IPS-NIHi7 (cell line): ENCODE measurements at regions not wholly inside any gene's neighbourhood (a gene's known extent, or its start where the extent isn't known, plus 50 kb on each side); places are given as distances from the start of the nearest gene placed in this dataset.
A peak's percentile ranks its signal among the peaks of the same experiment; 100 is the strongest.

Experiments used
- DNase-seq: peaks from one replicate; pipeline ENCODE4 v3.0.0; 2012; ENCODE audit warnings: mixed read lengths; ENCODE audit errors: extremely low spot score

DNA sequence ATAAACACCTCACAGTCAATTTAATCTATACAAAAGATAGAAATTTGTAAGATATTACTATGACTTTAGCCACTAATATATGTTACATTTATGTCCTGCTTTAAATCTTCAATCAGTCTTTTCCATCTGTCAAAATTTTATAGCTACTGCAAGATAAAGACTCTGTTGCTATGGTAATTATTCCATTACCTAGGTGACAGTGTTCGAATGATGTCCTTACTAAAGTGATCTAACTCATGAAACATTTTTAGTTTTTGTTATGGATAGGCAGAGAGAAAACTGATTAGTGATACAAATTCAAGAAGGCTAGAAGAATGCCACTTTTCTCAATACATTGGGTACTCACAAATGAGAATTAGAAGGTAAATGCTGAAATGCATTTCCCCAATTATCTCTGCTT is 359.9 kb upstream of the FSHR start:
- DNase-seq = no peak

DNA sequence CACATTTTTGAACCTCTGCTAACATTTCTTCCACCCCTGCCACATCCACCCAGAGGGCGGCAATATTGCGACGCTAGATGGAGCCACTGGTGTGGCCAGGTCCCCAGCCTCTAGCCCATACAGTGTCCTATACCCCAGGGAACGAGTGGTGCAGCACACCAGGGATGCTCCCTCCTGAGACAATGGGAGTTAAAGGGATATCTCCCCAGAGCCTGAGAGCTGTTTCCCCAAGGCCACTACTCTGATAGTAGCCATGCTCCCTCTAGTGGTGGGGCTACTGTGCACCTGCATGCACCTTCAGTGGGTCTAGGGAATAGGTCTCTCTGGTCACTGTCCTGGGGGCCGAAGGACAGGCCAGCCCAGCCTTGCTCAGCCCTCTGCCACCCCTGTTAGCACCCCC is 336.4 kb upstream of the FSHR start:
- DNase-seq = peak; percentile 83

DNA sequence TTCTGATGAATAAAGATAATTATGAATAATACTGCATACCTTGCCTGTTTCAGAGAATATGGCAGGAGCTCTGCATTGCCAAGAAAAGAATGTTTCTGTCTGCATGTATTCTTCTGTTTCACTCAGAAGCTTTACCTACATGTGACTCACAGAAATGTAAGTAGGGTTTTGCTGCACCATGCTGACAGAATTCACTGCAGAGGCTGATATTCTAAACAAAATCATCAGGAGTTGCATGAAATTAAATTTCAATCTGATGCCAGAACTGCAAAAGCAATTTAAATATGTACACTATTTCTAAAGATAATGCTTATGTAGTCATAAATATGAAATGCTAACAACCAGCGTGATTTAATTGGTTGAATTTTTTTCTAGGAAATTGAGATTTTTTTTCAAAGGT is 332.8 kb upstream of the FSHR start:
- DNase-seq = no peak

DNA sequence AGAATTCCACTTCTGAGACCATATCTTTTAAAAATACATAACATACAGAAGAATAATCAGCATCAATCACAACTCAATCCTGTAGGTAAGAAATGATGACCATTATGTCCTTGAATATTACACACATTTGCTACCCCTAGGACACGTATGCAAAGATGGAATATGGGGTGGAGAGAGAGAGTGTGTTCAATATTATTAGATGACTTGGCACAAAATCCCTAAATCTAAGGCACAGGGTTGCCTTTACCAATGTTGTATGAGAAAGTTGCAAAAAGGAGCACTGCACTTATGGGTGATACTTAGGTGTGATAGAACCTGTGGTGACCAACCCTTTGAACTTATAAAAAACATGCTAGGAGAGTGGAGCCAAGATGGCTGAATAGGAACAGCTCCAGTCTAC is 326.2 kb upstream of the FSHR start:
- no peak for DNase-seq

DNA sequence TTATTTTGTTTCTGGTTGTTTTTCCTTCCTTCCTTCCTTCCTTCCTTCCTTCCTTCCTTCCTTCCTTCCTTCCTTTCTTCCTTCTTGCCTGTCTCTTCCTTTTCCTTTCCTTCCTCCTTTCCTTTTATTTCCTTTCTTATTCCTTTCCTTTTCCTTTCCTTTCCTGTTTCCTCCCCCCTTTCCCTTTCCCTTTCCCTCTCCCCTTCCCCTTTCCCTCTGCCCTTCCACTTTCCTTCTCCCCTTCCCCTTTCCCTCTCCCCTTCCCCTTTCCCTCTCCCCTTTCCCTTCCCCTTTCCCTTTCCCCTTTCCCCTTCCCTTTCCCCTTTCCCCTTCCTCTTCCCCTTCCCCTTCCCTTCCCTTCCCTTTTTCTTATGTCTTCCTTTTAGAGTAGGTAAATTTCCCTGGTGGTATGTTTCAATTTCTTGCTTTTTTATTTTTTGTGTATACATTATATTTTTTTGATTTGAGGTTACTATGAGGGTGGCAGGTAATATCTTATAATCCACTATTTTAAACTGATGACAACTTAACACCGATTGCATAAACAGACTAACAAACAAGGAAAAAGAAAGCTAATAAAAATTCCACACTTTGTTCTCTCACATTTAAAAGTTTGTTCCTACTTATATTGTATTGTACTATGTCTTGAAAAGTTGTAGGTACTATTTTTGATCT is 311.0 kb upstream of the FSHR start:
- no peak for DNase-seq

DNA sequence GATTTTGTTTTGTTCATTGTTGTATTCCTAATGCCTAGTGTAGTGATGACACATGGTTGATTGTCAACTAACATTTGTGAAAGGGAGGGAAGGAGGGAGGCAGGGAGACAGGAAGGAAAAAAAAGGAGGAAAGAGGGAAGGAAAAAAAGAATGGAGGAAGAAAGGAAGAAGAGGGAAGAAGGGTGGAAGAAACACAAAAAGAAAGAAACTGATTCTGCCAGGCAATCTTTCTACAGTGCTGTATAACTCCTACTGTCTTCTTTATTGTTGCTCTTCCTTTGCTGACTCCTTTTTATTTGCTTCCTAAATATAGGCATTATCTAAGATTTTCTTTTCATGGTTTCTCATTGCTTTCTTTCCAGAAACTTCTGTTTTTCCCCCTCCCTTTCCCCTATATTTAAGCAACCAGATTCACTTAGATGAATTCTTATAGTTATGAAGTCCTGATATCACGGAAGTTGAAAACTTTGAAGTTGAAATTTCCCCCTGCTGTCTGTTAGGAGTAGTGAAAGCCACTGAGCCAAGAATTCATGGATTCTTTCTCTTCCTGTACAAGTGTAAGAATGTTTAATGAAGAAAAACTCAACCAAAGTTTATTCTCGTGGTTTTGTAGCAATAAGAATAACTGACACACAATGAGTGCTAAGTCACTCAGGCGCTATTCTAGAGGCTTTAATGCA is 305.1 kb upstream of the FSHR start:
- no peak for DNase-seq

DNA sequence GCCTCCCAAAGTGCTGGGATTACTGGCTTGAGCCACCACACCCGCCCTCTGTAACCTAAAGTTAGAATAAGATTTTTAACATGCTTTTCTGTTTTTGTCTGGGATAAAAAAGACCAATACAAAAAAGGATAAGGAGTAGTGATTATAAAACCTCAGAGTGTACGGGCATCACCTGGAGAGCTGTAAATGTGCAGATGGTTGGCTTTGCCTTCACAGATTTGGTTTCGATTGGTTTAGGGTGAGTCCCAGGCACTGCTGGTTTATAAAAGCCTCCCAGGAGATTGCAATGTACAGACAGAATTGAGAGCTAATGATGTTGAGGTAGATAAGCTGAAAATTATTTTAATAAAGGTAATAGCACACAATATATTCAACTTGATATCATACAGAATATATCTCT is 289.7 kb upstream of the FSHR start:
- no peak for DNase-seq

DNA sequence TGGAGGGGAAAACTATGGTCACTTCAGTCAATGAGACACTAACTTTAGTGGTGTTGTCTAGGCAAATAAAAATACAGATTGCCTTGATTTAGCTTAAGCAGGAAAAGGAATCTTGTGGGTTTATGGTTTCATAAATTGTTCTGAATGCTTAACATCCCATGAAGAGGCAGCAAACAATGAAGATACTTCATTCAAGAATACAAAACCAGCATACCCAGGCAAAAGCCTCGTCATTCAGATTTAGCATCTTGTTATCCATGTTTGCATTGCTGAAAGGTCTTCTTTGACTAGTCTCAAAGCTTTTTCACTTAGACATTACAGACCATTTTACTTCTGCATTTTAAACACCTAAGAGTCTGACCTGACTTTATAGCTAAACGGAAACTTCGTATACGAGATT is 272.7 kb upstream of the FSHR start:
- no peak for DNase-seq

DNA sequence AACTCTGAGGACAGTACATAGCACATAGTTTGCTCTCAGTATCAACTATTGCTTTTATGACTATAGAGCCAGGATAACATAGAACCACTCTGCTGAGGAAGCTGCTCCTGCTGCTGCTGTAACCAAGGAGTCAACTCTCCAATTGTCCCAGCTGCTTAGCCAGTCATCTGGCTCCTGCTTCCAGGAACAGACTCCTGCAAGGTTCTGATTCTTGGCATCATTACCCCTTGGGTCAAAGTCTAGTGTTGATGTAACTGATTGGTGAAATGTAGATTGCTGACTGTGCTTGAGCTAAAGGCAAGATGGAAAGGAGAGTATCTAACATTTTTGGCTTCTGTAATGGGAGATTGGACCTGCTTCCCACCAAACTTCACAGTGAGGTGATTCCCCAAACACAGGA is 261.9 kb upstream of the FSHR start:
- no peak for DNase-seq

DNA sequence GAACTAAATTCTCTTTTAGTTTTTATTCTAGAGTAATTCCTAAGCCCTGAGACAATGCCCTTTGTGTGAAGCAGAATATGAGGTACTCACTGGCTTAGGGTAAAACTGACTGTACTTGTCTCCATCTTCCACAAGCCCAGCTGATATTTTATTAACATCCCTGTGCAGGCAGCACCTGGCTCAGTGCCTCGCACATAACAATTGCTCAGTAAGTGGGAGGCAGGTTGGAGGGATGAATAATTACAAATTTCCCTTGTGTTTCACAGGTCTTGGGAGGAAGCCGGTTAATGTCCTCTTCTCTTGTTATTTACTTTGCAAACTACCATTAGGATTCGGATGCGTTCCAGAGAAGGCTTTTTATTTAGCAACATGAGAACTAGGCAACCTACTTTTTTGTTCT is 249.8 kb upstream of the FSHR start:
- no peak for DNase-seq

DNA sequence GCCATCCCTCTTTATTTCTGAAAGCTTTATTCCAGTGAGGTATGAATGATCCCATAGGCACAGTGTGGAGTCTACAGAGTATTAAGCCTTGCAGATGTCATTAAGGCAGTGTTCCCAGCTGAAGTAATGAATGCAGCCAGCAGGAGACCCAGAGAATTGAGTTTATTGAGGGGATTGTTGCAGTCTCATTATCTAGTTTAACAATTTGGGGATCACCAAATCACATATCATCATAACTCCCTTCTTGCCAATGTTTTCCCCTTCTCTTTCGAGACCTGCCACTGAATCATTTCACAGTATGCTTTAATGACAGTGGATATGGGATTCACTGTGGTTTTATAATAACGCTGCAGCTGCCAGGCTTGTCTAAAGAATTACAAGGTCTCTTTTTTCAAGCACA is 249.3 kb upstream of the FSHR start:
- DNase-seq = no peak

DNA sequence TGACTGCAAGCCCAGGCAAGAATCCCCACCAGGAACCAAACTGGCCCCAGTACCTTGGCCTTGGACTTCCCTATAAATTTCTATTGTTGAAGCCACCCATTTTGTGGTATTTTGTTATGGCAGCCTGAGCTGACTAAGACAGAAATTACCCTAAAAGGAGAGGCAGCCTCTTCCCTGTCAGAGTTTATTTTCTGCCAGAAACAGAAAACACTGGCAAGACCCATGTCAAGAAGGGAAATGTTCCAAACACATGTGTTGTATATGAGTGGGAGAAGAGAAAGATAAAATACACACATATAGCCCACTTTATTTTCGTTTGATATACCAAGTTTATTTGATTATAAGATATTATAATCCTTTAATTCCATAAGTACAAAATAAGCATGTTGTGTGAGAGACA is 225.1 kb upstream of the FSHR start:
- DNase-seq = no peak

DNA sequence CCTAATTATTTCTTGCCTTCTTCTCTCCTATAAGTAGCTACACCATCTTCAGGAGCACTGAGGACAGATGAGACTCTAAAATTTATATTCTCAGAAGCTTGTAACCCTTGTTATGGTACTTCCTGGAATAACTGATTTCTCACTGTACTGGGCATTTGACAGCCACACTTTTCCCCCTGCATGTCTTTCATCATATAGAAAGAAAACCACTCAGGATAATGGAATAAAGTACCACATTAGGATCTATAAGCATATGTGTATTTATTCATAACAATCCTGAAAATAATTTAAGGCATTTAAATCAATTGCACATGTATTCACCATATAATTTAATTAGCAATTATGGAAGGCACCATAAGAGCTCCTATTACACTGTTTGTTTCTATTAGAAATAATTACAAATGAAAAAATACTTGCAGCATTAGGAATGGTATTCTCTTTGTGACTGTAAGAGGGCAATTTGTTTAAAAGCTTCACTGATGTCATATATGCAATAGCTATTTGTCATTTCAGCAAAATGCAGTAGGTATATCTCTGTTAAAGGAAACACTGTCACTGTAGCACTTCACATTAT is 216.9 kb upstream of the FSHR start:
- DNase-seq = no peak

DNA sequence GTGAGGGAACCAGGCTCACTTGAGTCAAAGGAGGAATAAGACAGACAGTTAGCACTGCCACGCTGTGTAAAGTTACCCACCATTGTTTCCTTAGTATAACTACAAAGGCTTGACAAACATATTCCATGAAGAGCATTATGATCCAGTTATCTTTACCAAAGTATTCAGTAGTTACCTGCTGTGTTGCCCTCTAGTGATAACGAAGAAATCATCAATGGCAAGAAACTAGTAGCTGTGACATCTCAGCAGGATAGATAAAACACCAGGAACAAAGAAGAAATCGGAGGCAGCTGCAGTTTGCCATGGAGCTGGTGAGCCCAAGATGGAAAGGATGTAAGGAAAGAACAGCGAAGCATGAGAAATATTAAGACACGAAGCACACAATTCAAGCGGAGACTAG is 215.3 kb upstream of the FSHR start:
- no peak for DNase-seq

DNA sequence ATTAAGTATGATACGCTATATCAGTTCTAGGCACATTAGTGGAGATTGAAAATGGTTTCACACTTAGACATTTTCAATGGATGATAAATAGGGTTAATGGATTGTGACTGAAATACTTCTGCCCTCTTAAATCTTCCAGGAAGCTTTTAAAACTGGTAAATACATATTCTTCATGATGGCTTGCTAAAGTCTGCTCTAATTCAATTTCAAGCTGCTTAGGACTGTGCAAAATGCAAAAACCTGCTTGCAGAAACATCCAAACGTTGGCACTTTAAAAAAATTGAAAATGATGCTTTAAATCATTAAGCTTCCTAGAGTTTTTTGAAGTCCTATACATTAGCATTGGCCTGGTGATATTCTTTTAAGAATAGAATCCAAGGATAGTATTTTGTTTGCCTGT is 214.8 kb upstream of the FSHR start:
- DNase-seq = no peak

DNA sequence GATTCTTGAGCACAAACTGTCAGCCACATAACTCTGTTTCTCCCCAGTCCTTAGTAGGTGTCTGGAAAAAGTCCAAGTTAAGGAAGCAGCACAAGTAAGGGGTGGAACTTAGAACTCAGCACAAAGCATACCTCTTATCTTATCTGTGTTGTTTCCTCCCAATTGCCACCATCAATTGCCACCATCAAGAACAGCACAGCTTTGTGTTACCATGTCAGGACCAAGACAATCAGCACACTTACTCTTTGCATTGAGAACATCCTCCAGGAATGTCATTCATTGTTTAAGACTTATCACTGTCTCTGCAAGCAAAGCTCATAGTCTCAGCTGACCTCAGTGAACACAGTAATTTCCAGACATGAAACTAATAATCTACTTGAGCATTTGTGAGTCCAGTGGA is 212.7 kb upstream of the FSHR start:
- DNase-seq = no peak

DNA sequence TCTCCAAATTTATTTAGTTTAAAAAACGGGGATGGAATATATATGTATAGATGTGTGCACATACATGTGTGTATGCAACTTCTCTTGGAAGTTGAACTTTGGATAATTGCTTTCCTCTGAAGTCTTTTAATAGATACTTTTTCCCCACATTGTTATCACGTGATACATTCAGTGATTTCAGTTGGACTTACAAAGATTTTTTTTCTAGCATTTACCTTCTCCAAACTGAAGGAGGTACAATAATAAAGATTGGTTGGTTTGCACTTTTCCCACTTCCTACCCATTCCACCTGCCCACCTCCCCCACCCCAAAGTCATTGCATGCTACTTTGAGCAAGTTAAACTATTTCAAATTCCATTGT is 206.1 kb upstream of the FSHR start:
- DNase-seq = no peak

DNA sequence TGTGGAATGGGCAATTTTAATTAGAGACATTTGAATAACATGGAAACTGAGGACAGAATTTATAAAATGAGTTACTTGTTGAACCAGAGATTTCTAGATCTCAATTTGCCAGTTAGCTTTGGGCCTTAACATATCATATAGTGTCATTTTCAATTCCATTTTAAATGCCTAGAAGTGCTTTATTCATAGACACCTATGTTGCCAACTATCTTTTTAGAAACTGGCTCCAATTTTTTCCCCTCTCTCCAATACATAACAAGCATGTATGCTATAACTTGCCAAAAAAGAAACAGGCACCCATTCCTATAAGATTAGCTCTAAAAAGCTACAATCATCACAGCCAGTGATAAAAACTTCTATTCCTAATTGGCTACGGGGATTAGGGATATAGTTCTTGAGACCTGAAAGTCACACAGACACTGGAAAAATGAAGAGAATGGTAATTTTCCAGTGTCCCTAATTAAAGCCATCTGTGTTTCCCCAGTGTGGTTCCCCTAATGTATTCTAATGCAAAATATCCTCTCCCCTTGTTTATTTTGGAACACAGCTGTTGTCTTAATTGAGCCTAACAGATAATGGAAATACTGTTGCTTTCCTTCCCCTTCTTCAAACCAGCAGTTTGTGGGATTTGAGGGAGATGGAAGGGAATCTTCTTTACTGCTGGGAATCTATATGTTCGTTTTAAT is 205.5 kb upstream of the FSHR start:
- DNase-seq = no peak

DNA sequence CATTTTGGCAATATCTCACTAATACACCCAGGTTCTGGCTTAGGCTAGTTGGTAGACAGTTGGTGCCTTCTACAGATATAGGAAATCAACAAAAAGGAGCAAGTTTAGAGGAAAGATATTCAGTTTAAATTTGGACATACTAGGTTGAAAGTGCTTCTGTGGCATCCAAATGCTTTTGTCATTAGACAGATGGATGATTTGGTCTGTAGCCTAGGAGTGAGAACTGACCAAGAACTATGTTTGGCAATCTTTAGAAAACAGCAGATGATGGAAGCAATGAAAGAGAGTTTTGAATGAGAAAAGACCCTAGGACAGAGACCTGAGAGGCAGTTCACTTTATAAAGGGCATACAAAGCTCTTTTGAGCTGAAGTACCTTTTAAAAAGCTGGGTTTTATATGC is 201.3 kb upstream of the FSHR start:
- no peak for DNase-seq

DNA sequence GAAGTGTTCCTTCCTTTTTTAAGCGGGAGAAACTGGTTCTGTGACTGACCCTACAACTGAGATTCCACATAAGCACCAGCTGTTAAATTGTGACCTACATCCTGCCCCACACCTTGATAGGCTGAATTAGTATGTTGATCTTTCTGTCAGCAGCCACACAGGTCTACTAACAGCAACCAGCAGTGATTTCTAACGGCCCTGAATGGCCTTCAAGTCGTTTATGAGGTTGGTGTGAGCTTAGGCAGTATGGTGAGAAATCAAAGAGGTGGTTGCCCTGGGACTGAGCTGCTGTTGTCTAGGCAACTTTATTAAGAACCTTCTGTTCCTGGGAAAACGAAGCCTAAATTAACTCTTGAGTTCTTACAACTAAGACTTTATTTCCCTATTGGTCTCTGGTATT is 197.2 kb upstream of the FSHR start:
- no peak for DNase-seq

DNA sequence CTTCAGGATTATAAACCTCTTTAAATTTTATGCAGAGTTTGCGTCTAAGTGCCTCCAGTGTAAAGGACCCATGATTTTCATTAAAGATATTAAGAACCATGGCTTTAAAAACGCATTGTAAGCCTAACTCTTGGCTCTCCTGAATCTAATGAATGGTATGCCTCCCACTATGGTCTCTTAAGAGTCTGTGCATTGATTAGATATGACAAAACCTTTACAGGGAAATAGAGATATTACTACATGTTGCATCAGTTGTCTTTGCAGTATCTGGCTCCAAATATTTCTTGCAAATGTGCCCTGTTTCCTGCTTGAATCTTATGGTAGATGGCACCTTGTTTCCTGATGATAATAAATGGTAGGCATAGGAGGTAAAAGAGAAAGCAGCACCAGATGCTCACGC is 189.3 kb upstream of the FSHR start:
- DNase-seq = no peak

DNA sequence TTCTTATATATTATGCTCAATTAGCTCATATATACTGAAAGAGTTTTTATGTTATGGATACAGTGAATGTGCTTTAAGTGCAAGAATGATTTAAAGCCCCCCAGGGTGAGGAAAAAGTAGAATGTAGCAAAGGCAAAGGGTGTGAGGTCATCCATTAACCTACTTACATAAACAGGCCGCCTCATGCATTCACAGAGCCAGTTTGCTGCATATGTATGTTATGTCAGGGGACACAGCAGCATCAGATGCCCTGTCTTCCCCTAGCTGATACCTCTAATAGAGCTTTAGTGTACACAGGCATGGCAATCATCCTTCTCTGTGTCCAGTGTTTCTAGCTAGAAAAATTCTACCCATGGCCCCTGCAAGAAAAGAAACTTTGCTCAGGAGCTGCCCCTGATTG is 187.8 kb upstream of the FSHR start:
- DNase-seq = no peak

DNA sequence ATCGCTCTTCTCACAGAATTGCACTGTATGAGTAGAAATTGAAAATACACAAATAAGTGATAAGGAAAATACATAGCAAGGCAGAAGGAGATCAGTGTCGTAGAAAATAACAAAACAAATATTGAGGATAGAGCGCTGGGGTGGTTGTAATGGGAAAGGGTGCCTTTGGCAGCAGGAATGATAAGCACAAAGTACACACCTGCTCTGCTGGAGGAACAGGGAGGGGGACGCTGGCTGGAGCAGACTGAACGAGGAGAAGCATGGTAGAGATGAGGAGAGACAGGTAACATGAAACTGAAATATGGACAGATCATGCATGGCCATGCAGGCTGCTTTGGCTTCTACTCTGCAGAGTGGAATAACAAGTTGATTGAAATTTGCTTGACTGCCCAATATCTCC is 181.2 kb upstream of the FSHR start:
- no peak for DNase-seq
